Activated CD8-positive, alpha-beta memory T cell treated with anti-CD3 and anti-CD28 coated beads, Interleukin-2, amount 50 U/mL, for 1 hour (primary cell): ENCODE measurements at regions not wholly inside any gene's neighbourhood (a gene's known extent, or its start where the extent isn't known, plus 50 kb on each side); places are given as distances from the start of the nearest gene placed in this dataset.

Experiments
- DNase-seq: peaks from one replicate; pipeline ENCODE4 v3.0.0-alpha.2; 2020; ENCODE audit errors: extremely low read depth

GRCh38 chr3:16052964-16053363, 121.5 kb upstream of the GALNT15 start:
- no peak for DNase-seq

GRCh38 chr3:16053794-16054193, 120.7 kb upstream of the GALNT15 start:
- no peak for DNase-seq

GRCh38 chr3:16055606-16056211, 118.8 kb upstream of the GALNT15 start:
- DNase-seq, result no peak

GRCh38 chr3:16056217-16056616, 118.3 kb upstream of the GALNT15 start:
- no peak for DNase-seq

- no peak for DNase-seq
These were observed 116.0 kb upstream of the GALNT15 start for GRCh38 chr3:16058521-16058920.

- no peak for DNase-seq
These were observed 115.4 kb upstream of the GALNT15 start for GRCh38 chr3:16059081-16059537.

- no peak for DNase-seq
These were observed 114.6 kb upstream of the GALNT15 start for GRCh38 chr3:16059711-16060357.

GRCh38 chr3:16060358-16060852, 114.1 kb upstream of the GALNT15 start:
- DNase-seq, result no peak

- DNase-seq, result no peak
These were observed 113.5 kb upstream of the GALNT15 start for GRCh38 chr3:16060945-16061344.

- no peak for DNase-seq
These were observed 113.0 kb upstream of the GALNT15 start for GRCh38 chr3:16061491-16061890.

- no peak for DNase-seq
These were observed 110.9 kb upstream of the GALNT15 start for GRCh38 chr3:16063603-16064002.

- DNase-seq, result no peak
These were observed 109.7 kb upstream of the GALNT15 start for GRCh38 chr3:16064642-16065414.

GRCh38 chr3:16066545-16066944, 107.9 kb upstream of the GALNT15 start:
- no peak for DNase-seq

GRCh38 chr3:16066975-16067374, 107.5 kb upstream of the GALNT15 start:
- DNase-seq, result no peak

GRCh38 chr3:16067837-16068471, 106.5 kb upstream of the GALNT15 start:
- DNase-seq, result no peak

GRCh38 chr3:16069149-16069922, 105.1 kb upstream of the GALNT15 start:
- no peak for DNase-seq

GRCh38 chr3:16070707-16071106, 103.8 kb upstream of the GALNT15 start:
- no peak for DNase-seq

- no peak for DNase-seq
These were observed 103.3 kb upstream of the GALNT15 start for GRCh38 chr3:16071206-16071605.

- DNase-seq, result no peak
These were observed 101.9 kb upstream of the GALNT15 start for GRCh38 chr3:16072420-16073110.

- DNase-seq, result no peak
These were observed 101.3 kb upstream of the GALNT15 start for GRCh38 chr3:16073203-16073602.
